Caki2 (cell line): ENCODE measurements at regions not wholly inside any gene's neighbourhood (a gene's known extent, or its start where the extent isn't known, plus 50 kb on each side); places are given as distances from the start of the nearest gene placed in this dataset.
"Not testable (repeated sequence)": the region's sequence is repeated elsewhere in the genome, so short reads cannot be mapped to it uniquely, and the experiment has no call there.

Experiments
- DNase-seq: peaks from one replicate; pipeline ENCODE4 v3.0.0-alpha.2; 2015; ENCODE audit warnings: low read depth
- in situ Hi-C: cut with HindIII; loops from 2 replicates; pipeline ENCODE4 v1.10.0; 2016; ENCODE audit warnings: low sequenced_read_pairs, low pct_unique_long_range_greater_than_20kb, mixed read lengths

GRCh38 chr18:29430416-29430815 is 1253.5 kb upstream of the CDH2 start:
- no peak for DNase-seq
- in situ Hi-C loops = no loop called here

GRCh38 chr18:29418136-29418535 is 1241.2 kb upstream of the CDH2 start:
- in situ Hi-C loops = no loop called here
- no peak for DNase-seq

- in situ Hi-C loops = no loop called here
- DNase-seq = no peak
Measured at GRCh38 chr18:29406996-29407395, 1230.1 kb upstream of the CDH2 start.

- in situ Hi-C loops = no loop called here
- DNase-seq = no peak
Measured at GRCh38 chr18:29397536-29397935, 1220.6 kb upstream of the CDH2 start.

- in situ Hi-C loops = no loop called here
- DNase-seq = no peak
Measured at GRCh38 chr18:29383311-29384273, 1206.7 kb upstream of the CDH2 start.

- in situ Hi-C loops = no loop called here
- DNase-seq = no peak
Measured at GRCh38 chr18:29378651-29379136, 1201.8 kb upstream of the CDH2 start.

- in situ Hi-C loops = no loop called here
- no peak for DNase-seq
Measured at GRCh38 chr18:29377346-29377745, 1200.4 kb upstream of the CDH2 start.

GRCh38 chr18:29373000-29373399 is 1196.1 kb upstream of the CDH2 start:
- no peak for DNase-seq
- in situ Hi-C loops = no loop called here

GRCh38 chr18:29361843-29362242 is 1184.9 kb upstream of the CDH2 start:
- DNase-seq = no peak
- in situ Hi-C loops = no loop called here

GRCh38 chr18:29360659-29361058 is 1183.7 kb upstream of the CDH2 start:
- DNase-seq = peak; percentile 39
- in situ Hi-C loops = not testable (repeated sequence)

- in situ Hi-C loops, DNase-seq: not testable (repeated sequence)
Measured at GRCh38 chr18:29359222-29359621, 1182.3 kb upstream of the CDH2 start.

- in situ Hi-C loops = no loop called here
- no peak for DNase-seq
Measured at GRCh38 chr18:29351171-29351570, 1174.2 kb upstream of the CDH2 start.

GRCh38 chr18:29328932-29329331 is 1152.0 kb upstream of the CDH2 start:
- in situ Hi-C loops = no loop called here
- DNase-seq = no peak

GRCh38 chr18:29326214-29326613 is 1149.3 kb upstream of the CDH2 start:
- DNase-seq = no peak
- in situ Hi-C loops = no loop called here

- in situ Hi-C loops = no loop called here
- DNase-seq = no peak
Measured at GRCh38 chr18:29321561-29321960, 1144.6 kb upstream of the CDH2 start.

GRCh38 chr18:29313312-29313711 is 1136.4 kb upstream of the CDH2 start:
- in situ Hi-C loops = no loop called here
- no peak for DNase-seq

- in situ Hi-C loops = no loop called here
- no peak for DNase-seq
Measured at GRCh38 chr18:29311580-29311979, 1134.7 kb upstream of the CDH2 start.

- DNase-seq = no peak
- in situ Hi-C loops = no loop called here
Measured at GRCh38 chr18:29309366-29309765, 1132.4 kb upstream of the CDH2 start.

GRCh38 chr18:29307982-29308381 is 1131.1 kb upstream of the CDH2 start:
- in situ Hi-C loops = no loop called here
- DNase-seq = no peak

- in situ Hi-C loops = no loop called here
- DNase-seq = no peak
Measured at GRCh38 chr18:29307231-29307630, 1130.3 kb upstream of the CDH2 start.
